ENCODE measurements at regions not wholly inside any gene's neighbourhood (a gene's known extent, or its start where the extent isn't known, plus 50 kb on each side); places are given as distances from the start of the nearest gene placed in this dataset.

- no peaks in the 10 kb centered on the region for H3K9me2 ChIP-seq (replicated peaks; ENCODE audit: insufficient read depth)
- H3K4me2 ChIP-seq: no peak overlapping the region
- no peak overlapping the region for H3K27ac ChIP-seq
- H4K20me1 ChIP-seq (ENCODE audit: insufficient read depth, poor library complexity, severe bottlenecking): no peaks in the 10 kb centered on the region
- H3K36me3 ChIP-seq (replicated peaks; ENCODE audit: insufficient read depth, low read depth): no peaks in the 10 kb centered on the region
- H3K9me3 ChIP-seq (ENCODE audit: low read depth): no peaks in the 10 kb centered on the region
- no peaks in the 10 kb centered on the region for H3K27me3 ChIP-seq
- H3K4me1 ChIP-seq (ENCODE audit: insufficient read depth): no peaks in the 10 kb centered on the region
- H3K79me2 ChIP-seq: no peaks in the 10 kb centered on the region
- H2AFZ ChIP-seq: no peak overlapping the region
- peak; percentile 5 for DNase-seq (ENCODE audit: low spot score)
- 89% methylated on average over 6 of the region's 6 CpGs for WGBS (ENCODE audit: low lambda C conversion rate, missing lambda C conversion rate)
- TF ChIP-seq EZH2phosphoT487 (IDR thresholded peaks at IDR 0.05; ENCODE audit: low read depth, severe bottlenecking, unreplicated experiment) (no peak), CTCF (IDR thresholded peaks at IDR 0.05; ENCODE audit: poor library complexity) (no peak), EZH2 (IDR thresholded peaks at IDR 0.05; ENCODE audit: borderline replicate concordance) (no peak)
- no peak overlapping the region for H3K4me3 ChIP-seq
Observed at GRCh38 chr4:34619531-34620162, 1624.7 kb downstream of the ARAP2 start.

GRCh38 chr4:34628471-34628870 is 1615.8 kb downstream of the ARAP2 start:
- H3K36me3 ChIP-seq (replicated peaks; ENCODE audit: insufficient read depth, low read depth): no peaks in the 10 kb centered on the region

GRCh38 chr4:34629451-34629850 is 1614.9 kb downstream of the ARAP2 start:
- Histone ChIP-seq H3K9me2 (replicated peaks; ENCODE audit: insufficient read depth) (no peaks in the 10 kb centered on the region), H2AFZ (no peak overlapping the region), H3K4me1 (ENCODE audit: insufficient read depth) (no peaks in the 10 kb centered on the region), H4K20me1 (ENCODE audit: insufficient read depth, poor library complexity, severe bottlenecking) (no peaks in the 10 kb centered on the region), H3K4me2 (no peak overlapping the region), H3K27me3 (no peaks in the 10 kb centered on the region), H3K79me2 (no peaks in the 10 kb centered on the region), H3K36me3 (replicated peaks; ENCODE audit: insufficient read depth, low read depth) (no peaks in the 10 kb centered on the region), H3K9me3 (ENCODE audit: low read depth) (no peaks in the 10 kb centered on the region), H3K4me3 (no peak overlapping the region), H3K27ac (no peak overlapping the region)
- 91% methylated on average over 2 of the region's 2 CpGs for WGBS (ENCODE audit: low lambda C conversion rate, missing lambda C conversion rate)
- TF ChIP-seq CTCF (IDR thresholded peaks at IDR 0.05; ENCODE audit: poor library complexity) (no peak), EZH2 (IDR thresholded peaks at IDR 0.05; ENCODE audit: borderline replicate concordance) (no peak), EZH2phosphoT487 (IDR thresholded peaks at IDR 0.05; ENCODE audit: low read depth, severe bottlenecking, unreplicated experiment) (no peak)
- DNase-seq (ENCODE audit: low spot score): no peak

More at GRCh38 chr4:34628471-34628870, 1615.8 kb downstream of the ARAP2 start:
- Histone ChIP-seq H4K20me1 (ENCODE audit: insufficient read depth, poor library complexity, severe bottlenecking) (no peaks in the 10 kb centered on the region), H3K4me3 (no peak overlapping the region), H3K4me2 (no peak overlapping the region), H3K27ac (no peak overlapping the region), H3K27me3 (no peaks in the 10 kb centered on the region), H3K79me2 (no peaks in the 10 kb centered on the region), H2AFZ (no peak overlapping the region), H3K9me3 (ENCODE audit: low read depth) (no peaks in the 10 kb centered on the region), H3K9me2 (replicated peaks; ENCODE audit: insufficient read depth) (no peaks in the 10 kb centered on the region), H3K4me1 (ENCODE audit: insufficient read depth) (no peaks in the 10 kb centered on the region)
- WGBS (ENCODE audit: low lambda C conversion rate, missing lambda C conversion rate): 41% methylated on average over 2 of the region's 2 CpGs
- no peak for DNase-seq (ENCODE audit: low spot score)
- TF ChIP-seq EZH2phosphoT487 (IDR thresholded peaks at IDR 0.05; ENCODE audit: low read depth, severe bottlenecking, unreplicated experiment) (no peak), CTCF (IDR thresholded peaks at IDR 0.05; ENCODE audit: poor library complexity) (no peak), EZH2 (IDR thresholded peaks at IDR 0.05; ENCODE audit: borderline replicate concordance) (no peak)
